RWPE2 (cell line): ENCODE measurements at regions not wholly inside any gene's neighbourhood (a gene's known extent, or its start where the extent isn't known, plus 50 kb on each side); places are given as distances from the start of the nearest gene placed in this dataset.

Experiments used
- ATAC-seq: fragments of 200-7000 bp; cut with Tn5 transposase; 3 replicates; pipeline ENCODE4 v1.9.1; 2021; ENCODE audit warnings: low read depth
- DNase-seq: peaks from one replicate; pipeline ENCODE4 v3.0.0-alpha.2; 2020; ENCODE audit warnings: low spot score
- H3K27ac ChIP-seq: fragments of 450-650 bp; 2 replicates; pipeline ENCODE4 v1.5.1; 2017; ENCODE audit warnings: mild to moderate bottlenecking; ENCODE audit not compliant: poor library complexity, severe bottlenecking
- H3K27me3 ChIP-seq: fragments of 250-450 bp; sonication (Bioruptor Pico); 2 replicates; pipeline ENCODE4 v1.5.1; 2021; ENCODE audit warnings: mild to moderate bottlenecking, moderate library complexity; ENCODE audit not compliant: insufficient read depth, poor library complexity, severe bottlenecking
- H3K36me3 ChIP-seq: fragments of 250-450 bp; sonication (Bioruptor Pico); 2 replicates; pipeline ENCODE4 v1.5.1; 2020; ENCODE audit warnings: low read depth, mild to moderate bottlenecking, moderate library complexity
- H3K4me1 ChIP-seq: fragments of 250-450 bp; sonication (Bioruptor Pico); 2 replicates; pipeline ENCODE4 v1.5.1; 2021; ENCODE audit warnings: mild to moderate bottlenecking, moderate library complexity; ENCODE audit not compliant: insufficient read depth, poor library complexity, severe bottlenecking
- H3K4me3 ChIP-seq: fragments of 250-450 bp; sonication (Bioruptor Pico); 2 replicates; pipeline ENCODE4 v1.5.1; 2021; ENCODE audit warnings: mild to moderate bottlenecking, moderate library complexity; ENCODE audit not compliant: severe bottlenecking
- H3K9me3 ChIP-seq: fragments of 250-450 bp; sonication (Bioruptor Pico); 2 replicates; pipeline ENCODE4 v1.5.1; 2021; ENCODE audit warnings: mild to moderate bottlenecking, moderate library complexity; ENCODE audit not compliant: severe bottlenecking
- TF ChIP-seq, protein P1 (sequence below): fragments of 450-650 bp; IDR thresholded peaks from one replicate; pipeline ENCODE4 v1.5.1; 2017; ENCODE audit warnings: mild to moderate bottlenecking, moderate library complexity; ENCODE audit not compliant: poor library complexity, severe bottlenecking

DNA sequence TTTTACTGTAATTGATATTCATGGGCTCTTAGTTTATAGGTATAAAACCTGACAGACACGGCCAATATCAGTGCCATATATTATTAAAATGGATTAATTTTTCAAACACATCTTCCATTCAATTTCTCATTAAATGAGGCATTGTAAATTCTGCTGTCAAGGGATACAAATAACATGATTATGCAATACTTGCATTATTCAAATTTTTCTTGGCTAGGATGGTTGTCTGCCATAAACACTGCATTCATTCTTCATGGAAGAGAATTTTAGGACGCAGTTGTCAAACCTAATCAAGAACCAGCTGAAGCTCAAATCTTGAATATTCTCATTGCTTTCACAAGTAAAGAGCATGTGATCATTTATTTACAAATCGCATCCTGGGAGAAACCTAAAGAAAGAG is 255.6 kb downstream of the RDH14 start:
- Histone ChIP-seq H3K4me3 (no peak overlapping the region), H3K9me3 (no peaks in the 10 kb centered on the region), H3K36me3 (no peaks in the 10 kb centered on the region), H3K27ac (no peak overlapping the region), H3K27me3 (no peaks in the 10 kb centered on the region), H3K4me1 (peaks cover 19% of the 10 kb centered on the region)
- DNase-seq (no peak), ATAC-seq (no peak)
- TF ChIP-seq, protein P1, sequence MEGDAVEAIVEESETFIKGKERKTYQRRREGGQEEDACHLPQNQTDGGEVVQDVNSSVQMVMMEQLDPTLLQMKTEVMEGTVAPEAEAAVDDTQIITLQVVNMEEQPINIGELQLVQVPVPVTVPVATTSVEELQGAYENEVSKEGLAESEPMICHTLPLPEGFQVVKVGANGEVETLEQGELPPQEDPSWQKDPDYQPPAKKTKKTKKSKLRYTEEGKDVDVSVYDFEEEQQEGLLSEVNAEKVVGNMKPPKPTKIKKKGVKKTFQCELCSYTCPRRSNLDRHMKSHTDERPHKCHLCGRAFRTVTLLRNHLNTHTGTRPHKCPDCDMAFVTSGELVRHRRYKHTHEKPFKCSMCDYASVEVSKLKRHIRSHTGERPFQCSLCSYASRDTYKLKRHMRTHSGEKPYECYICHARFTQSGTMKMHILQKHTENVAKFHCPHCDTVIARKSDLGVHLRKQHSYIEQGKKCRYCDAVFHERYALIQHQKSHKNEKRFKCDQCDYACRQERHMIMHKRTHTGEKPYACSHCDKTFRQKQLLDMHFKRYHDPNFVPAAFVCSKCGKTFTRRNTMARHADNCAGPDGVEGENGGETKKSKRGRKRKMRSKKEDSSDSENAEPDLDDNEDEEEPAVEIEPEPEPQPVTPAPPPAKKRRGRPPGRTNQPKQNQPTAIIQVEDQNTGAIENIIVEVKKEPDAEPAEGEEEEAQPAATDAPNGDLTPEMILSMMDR, result no peak

DNA sequence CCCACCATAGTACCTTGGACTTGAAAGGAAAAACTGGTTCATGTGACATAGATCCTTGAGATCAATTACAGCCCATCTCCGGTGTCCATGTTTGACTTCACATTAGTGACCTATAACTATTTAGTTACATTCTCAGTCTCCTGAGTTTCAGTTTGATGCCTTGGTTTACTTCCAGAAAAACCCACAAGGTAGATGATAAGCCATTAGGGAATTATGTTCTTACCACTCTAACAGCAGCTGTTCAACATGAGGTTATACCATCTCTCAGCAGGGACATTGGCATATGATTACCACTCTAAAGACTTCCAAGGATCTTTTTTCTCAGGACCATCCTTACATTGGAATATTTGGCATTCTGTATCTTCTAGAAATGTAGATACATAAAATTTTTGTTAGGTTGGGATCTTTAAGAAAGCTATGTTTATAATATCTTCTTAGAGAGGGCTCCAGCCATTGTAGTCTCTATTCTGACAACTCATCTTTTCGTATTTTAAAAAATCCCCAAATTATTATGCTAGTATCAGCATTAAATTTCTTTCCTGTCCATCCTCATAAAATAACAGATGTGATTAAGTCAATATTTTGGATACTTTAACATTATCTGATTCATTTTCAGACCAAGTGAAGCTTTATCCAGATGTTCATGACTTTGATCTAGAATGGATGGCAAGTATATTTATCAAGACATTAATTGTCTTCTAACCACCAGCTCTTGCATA is 258.9 kb downstream of the RDH14 start:
- Histone ChIP-seq H3K36me3 (no peaks in the 10 kb centered on the region), H3K4me3 (no peak overlapping the region), H3K27ac (peak overlapping the region; percentile 99), H3K4me1 (peaks cover 29% of the 10 kb centered on the region), H3K27me3 (no peaks in the 10 kb centered on the region), H3K9me3 (no peaks in the 10 kb centered on the region)
- TF ChIP-seq, protein P1, result no peak
- DNase-seq, result no peak
- no peak for ATAC-seq

DNA sequence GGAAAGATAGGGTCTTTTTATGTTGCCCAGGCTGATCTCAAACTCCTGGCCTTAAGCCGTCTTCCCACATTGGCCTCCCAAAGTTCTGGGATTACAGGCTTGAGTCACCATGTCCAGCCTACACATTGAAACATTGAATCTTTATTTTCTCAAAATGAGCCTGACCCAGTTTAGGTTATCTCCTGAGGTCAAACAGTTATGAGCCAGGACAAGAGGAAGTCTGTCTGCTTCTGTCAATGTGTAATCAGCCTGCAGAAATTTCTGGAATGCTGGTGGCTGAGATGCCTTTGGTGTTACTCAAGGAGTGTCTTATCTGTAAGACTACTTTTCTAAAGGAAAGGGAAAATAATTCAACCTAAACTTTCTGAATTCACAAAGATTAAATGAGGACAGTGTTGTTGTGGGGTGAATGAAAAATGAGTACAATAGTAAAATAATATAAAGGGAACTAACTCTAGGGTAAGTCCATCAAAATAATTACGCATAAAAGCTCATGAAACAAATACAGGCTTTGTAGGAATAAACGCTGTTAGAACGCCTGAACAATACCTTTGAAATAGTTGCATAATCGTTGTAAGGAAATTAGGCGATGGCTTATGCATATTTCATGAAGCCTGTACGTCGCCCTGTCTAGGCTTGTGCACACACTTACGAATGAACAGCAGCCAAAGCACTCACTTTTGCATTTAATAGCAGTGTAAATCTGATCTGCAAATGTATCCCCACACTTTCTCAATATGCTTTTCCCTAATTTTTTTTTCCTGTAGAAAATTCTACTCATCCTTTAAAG is 260.8 kb downstream of the RDH14 start:
- peak; percentile 89 for ATAC-seq
- peak overlapping the region; percentile 99 for H3K27ac ChIP-seq
- DNase-seq, result peak; percentile 69
- H3K4me3 ChIP-seq, result peak overlapping the region; percentile 3
- H3K27me3 ChIP-seq, result no peaks in the 10 kb centered on the region
- peaks cover 29% of the 10 kb centered on the region for H3K4me1 ChIP-seq
- no peaks in the 10 kb centered on the region for H3K36me3 ChIP-seq
- TF ChIP-seq, protein P1, result no peak
- H3K9me3 ChIP-seq, result no peaks in the 10 kb centered on the region

DNA sequence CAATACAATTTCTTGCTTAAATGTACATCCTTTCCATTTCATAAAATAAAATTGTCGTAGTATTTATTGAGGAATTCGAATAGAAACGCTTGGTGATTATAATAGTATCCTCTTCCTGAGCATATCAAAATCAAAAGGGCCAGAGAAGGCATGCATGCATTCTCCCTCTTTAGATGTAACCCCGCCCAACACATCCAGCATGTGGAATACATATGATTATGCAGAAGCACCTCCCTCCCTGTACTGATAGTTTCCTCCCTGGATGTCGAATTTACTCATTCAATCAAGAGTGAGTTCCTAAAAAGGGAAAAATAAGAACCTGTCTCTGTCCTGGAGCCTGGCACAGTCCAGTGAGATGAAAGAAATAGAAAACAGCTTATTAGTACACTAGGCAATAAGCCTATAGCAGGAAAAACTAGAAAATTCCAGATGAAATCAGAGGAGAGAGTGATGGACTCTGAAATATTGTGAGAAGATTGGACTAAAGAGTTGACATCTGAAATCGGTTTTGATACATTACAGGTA is 262.9 kb downstream of the RDH14 start:
- Histone ChIP-seq H3K27ac (peak overlapping the region; percentile 99), H3K9me3 (no peaks in the 10 kb centered on the region), H3K4me3 (peak overlapping the region; percentile 11), H3K27me3 (no peaks in the 10 kb centered on the region), H3K4me1 (peaks cover 29% of the 10 kb centered on the region), H3K36me3 (no peaks in the 10 kb centered on the region)
- TF ChIP-seq, protein P1, result no peak
- DNase-seq (no peak), ATAC-seq (0 out of 3 replicates have a peak, but pooled peaks have one; percentile 16)

DNA sequence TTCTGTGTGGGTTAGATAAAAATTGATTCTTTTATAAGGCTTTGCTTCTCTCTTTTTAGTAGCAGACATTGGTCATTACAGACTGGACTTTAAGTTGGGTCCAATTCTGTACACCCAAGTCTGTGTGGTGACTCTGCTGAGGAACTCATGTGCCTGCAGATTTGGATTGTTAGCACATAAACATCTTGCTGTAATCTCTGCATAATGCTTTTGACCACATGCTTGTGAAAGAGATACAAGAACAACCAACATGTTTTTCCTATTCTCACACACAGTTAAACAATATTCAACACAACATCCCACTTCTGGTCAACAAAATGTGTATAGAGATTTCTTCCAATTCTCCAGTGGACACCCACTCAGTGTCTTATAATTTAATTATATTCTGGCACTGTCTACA is 270.1 kb downstream of the RDH14 start:
- Histone ChIP-seq H3K9me3 (no peaks in the 10 kb centered on the region), H3K27me3 (no peaks in the 10 kb centered on the region), H3K27ac (no peak overlapping the region), H3K36me3 (no peaks in the 10 kb centered on the region), H3K4me3 (no peak overlapping the region), H3K4me1 (no peaks in the 10 kb centered on the region)
- no peak for ATAC-seq
- DNase-seq, result no peak
- TF ChIP-seq, protein P1, result no peak
